ENCODE measurements at regions not wholly inside any gene's neighbourhood (a gene's known extent, or its start where the extent isn't known, plus 50 kb on each side); places are given as distances from the start of the nearest gene placed in this dataset.

GRCh38 chr21:39016740-39017315, 166.4 kb downstream of the PSMG1 start:
- no peak for DNase-seq (ENCODE audit: unreplicated experiment)
- TF ChIP-seq CTCF (IDR thresholded peaks at IDR 0.05; ENCODE audit: unreplicated experiment): no peak
- intact Hi-C loops (cut with micrococcal nuclease): loop anchor here (10.0 kb wide), 1 partner anchor 108 kb away; no protein-coding TSS in a partner anchor
- peaks cover 27% of the 10 kb centered on the region for H3K4me1 Mint-ChIP-seq (ENCODE audit: insufficient read depth, unreplicated experiment)
- no peaks in the 10 kb centered on the region for H3K36me3 Mint-ChIP-seq (ENCODE audit: insufficient read depth, unreplicated experiment)
- no peaks in the 10 kb centered on the region for H3K9me3 Mint-ChIP-seq (ENCODE audit: unreplicated experiment)
- no peaks in the 10 kb centered on the region for H3K27me3 Mint-ChIP-seq (ENCODE audit: insufficient read depth, unreplicated experiment)
- no peak overlapping the region for H3K4me3 Mint-ChIP-seq (ENCODE audit: unreplicated experiment)
- H3K27ac Mint-ChIP-seq (ENCODE audit: low read depth, unreplicated experiment): no peak overlapping the region
- POLR2A ChIA-PET: interaction anchor here (0.7 to 2.4 kb wide), 3 partner anchors 31 to 32 kb away, joined by 3 to 11 read pairs (median 4); no protein-coding TSS in a partner anchor
- CTCF ChIA-PET: interaction anchor here (0.7 to 0.9 kb wide), 2 partner anchors 174 to 186 kb away, joined by 3 read pairs; no protein-coding TSS in a partner anchor
- no TSS peak for BruUV-seq (replicated peaks)

- ChIA-PET POLR2A (interaction anchor here (0.7 to 2.2 kb wide), 7 partner anchors 21 to 216 kb away, joined by 3 to 9 read pairs (median 4); no protein-coding TSS in a partner anchor), CTCF (interaction anchor here (1.1 kb wide), 1 partner anchor 71 kb away, joined by 3 read pairs; no protein-coding TSS in a partner anchor)
- H3K27ac Mint-ChIP-seq (ENCODE audit: low read depth, unreplicated experiment): peak overlapping the region; percentile 68
- no peaks in the 10 kb centered on the region for H3K36me3 Mint-ChIP-seq (ENCODE audit: insufficient read depth, unreplicated experiment)
- H3K27me3 Mint-ChIP-seq (ENCODE audit: insufficient read depth, unreplicated experiment): no peaks in the 10 kb centered on the region
- peaks cover 18% of the 10 kb centered on the region for H3K4me1 Mint-ChIP-seq (ENCODE audit: insufficient read depth, unreplicated experiment)
- no peak overlapping the region for H3K4me3 Mint-ChIP-seq (ENCODE audit: unreplicated experiment)
- intact Hi-C loops (cut with micrococcal nuclease): loop anchor here (10.0 kb wide), 1 partner anchor 110 kb away; no protein-coding TSS in a partner anchor
- no TSS peak for BruUV-seq (replicated peaks)
- no peaks in the 10 kb centered on the region for H3K9me3 Mint-ChIP-seq (ENCODE audit: unreplicated experiment)
- no peak for TF ChIP-seq CTCF (IDR thresholded peaks at IDR 0.05; ENCODE audit: unreplicated experiment)
- DNase-seq (ENCODE audit: unreplicated experiment): peak; percentile 87
Measured at GRCh38 chr21:39014747-39015146, 168.5 kb downstream of the PSMG1 start.

- ChIA-PET POLR2A (interaction anchor here (0.7 to 1.0 kb wide), 2 partner anchors 21 to 102 kb away, joined by 3 to 6 read pairs; no protein-coding TSS in a partner anchor), CTCF (interaction anchor here (1.0 to 1.1 kb wide), 2 partner anchors 24 to 56 kb away, joined by 3 to 4 read pairs; no protein-coding TSS in a partner anchor)
- intact Hi-C loops (cut with micrococcal nuclease): loop anchor here (10.0 kb wide), 1 partner anchor 112 kb away; no protein-coding TSS in a partner anchor
- BruUV-seq (replicated peaks): no TSS peak
- TF ChIP-seq CTCF (IDR thresholded peaks at IDR 0.05; ENCODE audit: unreplicated experiment): no peak
- no peak overlapping the region for H3K4me3 Mint-ChIP-seq (ENCODE audit: unreplicated experiment)
- no peaks in the 10 kb centered on the region for H3K36me3 Mint-ChIP-seq (ENCODE audit: insufficient read depth, unreplicated experiment)
- no peak overlapping the region for H3K27ac Mint-ChIP-seq (ENCODE audit: low read depth, unreplicated experiment)
- no peak for DNase-seq (ENCODE audit: unreplicated experiment)
- H3K9me3 Mint-ChIP-seq (ENCODE audit: unreplicated experiment): no peaks in the 10 kb centered on the region
- no peaks in the 10 kb centered on the region for H3K27me3 Mint-ChIP-seq (ENCODE audit: insufficient read depth, unreplicated experiment)
- peaks cover 15% of the 10 kb centered on the region for H3K4me1 Mint-ChIP-seq (ENCODE audit: insufficient read depth, unreplicated experiment)
Measured at GRCh38 chr21:39012326-39013230, 170.7 kb downstream of the PSMG1 start.

- peaks cover 21% of the 10 kb centered on the region for H3K4me1 Mint-ChIP-seq (ENCODE audit: insufficient read depth, unreplicated experiment)
- no peak overlapping the region for H3K4me3 Mint-ChIP-seq (ENCODE audit: unreplicated experiment)
- ChIA-PET CTCF (interaction anchor here (0.6 to 1.1 kb wide), 3 partner anchors 25 to 69 kb away, joined by 3 to 4 read pairs (median 3); no protein-coding TSS in a partner anchor), POLR2A (interaction anchor here (0.7 to 1.0 kb wide), 2 partner anchors 21 to 101 kb away, joined by 3 to 6 read pairs; no protein-coding TSS in a partner anchor)
- H3K36me3 Mint-ChIP-seq (ENCODE audit: insufficient read depth, unreplicated experiment): no peaks in the 10 kb centered on the region
- H3K27ac Mint-ChIP-seq (ENCODE audit: low read depth, unreplicated experiment): no peak overlapping the region
- intact Hi-C loops (cut with micrococcal nuclease): loop anchor here (10.0 kb wide), 1 partner anchor 113 kb away; no protein-coding TSS in a partner anchor
- DNase-seq (ENCODE audit: unreplicated experiment): no peak
- no peaks in the 10 kb centered on the region for H3K27me3 Mint-ChIP-seq (ENCODE audit: insufficient read depth, unreplicated experiment)
- no peaks in the 10 kb centered on the region for H3K9me3 Mint-ChIP-seq (ENCODE audit: unreplicated experiment)
- no peak for TF ChIP-seq CTCF (IDR thresholded peaks at IDR 0.05; ENCODE audit: unreplicated experiment)
- BruUV-seq (replicated peaks): no TSS peak
Measured at GRCh38 chr21:39011911-39012310, 171.3 kb downstream of the PSMG1 start.
